Left lung (tissue), 4 donors: ENCODE measurements at regions not wholly inside any gene's neighbourhood (a gene's known extent, or its start where the extent isn't known, plus 50 kb on each side); places are given as distances from the start of the nearest gene placed in this dataset.

Experiments used
- ATAC-seq: fragments of 200-7000 bp; cut with Tn5 transposase; one replicate; pipeline ENCODE4 v1.9.1; 2020; ENCODE audit warnings: moderate library complexity
- DNase-seq, 4 donors: peaks; one replicate each; pipeline ENCODE4 v3.0.0-alpha.2; 2013 to 2020
- H3K27ac ChIP-seq, 2 donors: fragments of 200-600 bp; sonication (generic) in 1 of 2; one replicate each; pipeline versions ENCODE4 v1.5.0 to v1.8.0; 2020 to 2021
- H3K27me3 ChIP-seq, 2 donors: fragments of 200-600 bp; sonication (generic) in 1 of 2; one replicate each; pipeline versions ENCODE4 v1.5.0 to v1.8.0; 2020 to 2021
- H3K36me3 ChIP-seq, 2 donors: fragments of 200-600 bp; sonication (generic) in 1 of 2; one replicate each; pipeline versions ENCODE4 v1.5.0 to v1.8.0; 2020 to 2021
- H3K4me1 ChIP-seq, 2 donors: fragments of 200-600 bp; one replicate each; pipeline ENCODE4 v1.8.0; 2021
- H3K4me3 ChIP-seq, 2 donors: fragments of 200-600 bp; sonication (generic) in 1 of 2; one replicate each; pipeline versions ENCODE4 v1.5.0 to v1.8.0; 2020 to 2021; ENCODE audit warnings: mild to moderate bottlenecking in 1 of 2
- H3K9me3 ChIP-seq, 2 donors: fragments of 200-600 bp; sonication (generic) in 1 of 2; one replicate each; pipeline versions ENCODE4 v1.5.0 to v1.8.0; 2020 to 2021
- intact Hi-C, 2 donors: fragments of 100-400 bp; cut with DNase I; formaldehyde crosslinking; loops; one replicate each; pipeline versions ENCODE4 v1.11.2 to v1.14.2; 2022
- TF ChIP-seq, protein P1 (sequence below), 2 donors: fragments of 200-600 bp; sonication (generic) in 1 of 2; IDR thresholded peaks; one replicate each; pipeline versions ENCODE4 v1.5.0 to v1.8.0; 2021; ENCODE audit warnings: antibody characterized with exemption in 2 of 2
- donor health status: DM: no; HTN: yes; CAD: no.
- donor health status: DM: no; HTN: no; CAD: no.

DNA sequence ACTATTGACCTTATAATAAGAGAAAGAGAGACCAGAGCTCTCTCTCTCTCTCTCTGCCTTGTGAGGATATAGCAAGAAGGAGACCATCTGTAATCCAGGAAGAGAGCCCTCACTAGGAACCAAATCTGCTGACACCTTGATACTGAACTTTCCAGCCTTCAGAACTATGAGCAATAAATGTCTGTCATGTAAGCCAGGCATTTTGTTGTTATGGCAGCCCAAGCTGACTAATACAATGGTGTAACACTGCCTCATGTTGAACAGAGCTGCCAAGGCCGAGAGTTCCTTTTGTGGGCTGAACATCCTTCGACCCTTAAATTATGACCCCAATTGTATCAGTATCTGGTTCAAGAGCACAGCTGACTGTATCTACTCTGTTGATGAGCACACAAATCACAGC lies 108.0 kb downstream of the LRRC30 start:
- DNase-seq (no peak), ATAC-seq (no peak)
- Histone ChIP-seq H3K4me3 (no peak overlapping the region), H3K27ac (no peak overlapping the region), H3K4me1 (no peaks in the 10 kb centered on the region), H3K36me3 (no peaks in the 10 kb centered on the region), H3K27me3 (no peaks in the 10 kb centered on the region), H3K9me3 (no peaks in the 10 kb centered on the region)
- intact Hi-C loops: no loop called here
- TF ChIP-seq, protein P1, sequence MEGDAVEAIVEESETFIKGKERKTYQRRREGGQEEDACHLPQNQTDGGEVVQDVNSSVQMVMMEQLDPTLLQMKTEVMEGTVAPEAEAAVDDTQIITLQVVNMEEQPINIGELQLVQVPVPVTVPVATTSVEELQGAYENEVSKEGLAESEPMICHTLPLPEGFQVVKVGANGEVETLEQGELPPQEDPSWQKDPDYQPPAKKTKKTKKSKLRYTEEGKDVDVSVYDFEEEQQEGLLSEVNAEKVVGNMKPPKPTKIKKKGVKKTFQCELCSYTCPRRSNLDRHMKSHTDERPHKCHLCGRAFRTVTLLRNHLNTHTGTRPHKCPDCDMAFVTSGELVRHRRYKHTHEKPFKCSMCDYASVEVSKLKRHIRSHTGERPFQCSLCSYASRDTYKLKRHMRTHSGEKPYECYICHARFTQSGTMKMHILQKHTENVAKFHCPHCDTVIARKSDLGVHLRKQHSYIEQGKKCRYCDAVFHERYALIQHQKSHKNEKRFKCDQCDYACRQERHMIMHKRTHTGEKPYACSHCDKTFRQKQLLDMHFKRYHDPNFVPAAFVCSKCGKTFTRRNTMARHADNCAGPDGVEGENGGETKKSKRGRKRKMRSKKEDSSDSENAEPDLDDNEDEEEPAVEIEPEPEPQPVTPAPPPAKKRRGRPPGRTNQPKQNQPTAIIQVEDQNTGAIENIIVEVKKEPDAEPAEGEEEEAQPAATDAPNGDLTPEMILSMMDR (IDR thresholded peaks at IDR 0.05): no peak

DNA sequence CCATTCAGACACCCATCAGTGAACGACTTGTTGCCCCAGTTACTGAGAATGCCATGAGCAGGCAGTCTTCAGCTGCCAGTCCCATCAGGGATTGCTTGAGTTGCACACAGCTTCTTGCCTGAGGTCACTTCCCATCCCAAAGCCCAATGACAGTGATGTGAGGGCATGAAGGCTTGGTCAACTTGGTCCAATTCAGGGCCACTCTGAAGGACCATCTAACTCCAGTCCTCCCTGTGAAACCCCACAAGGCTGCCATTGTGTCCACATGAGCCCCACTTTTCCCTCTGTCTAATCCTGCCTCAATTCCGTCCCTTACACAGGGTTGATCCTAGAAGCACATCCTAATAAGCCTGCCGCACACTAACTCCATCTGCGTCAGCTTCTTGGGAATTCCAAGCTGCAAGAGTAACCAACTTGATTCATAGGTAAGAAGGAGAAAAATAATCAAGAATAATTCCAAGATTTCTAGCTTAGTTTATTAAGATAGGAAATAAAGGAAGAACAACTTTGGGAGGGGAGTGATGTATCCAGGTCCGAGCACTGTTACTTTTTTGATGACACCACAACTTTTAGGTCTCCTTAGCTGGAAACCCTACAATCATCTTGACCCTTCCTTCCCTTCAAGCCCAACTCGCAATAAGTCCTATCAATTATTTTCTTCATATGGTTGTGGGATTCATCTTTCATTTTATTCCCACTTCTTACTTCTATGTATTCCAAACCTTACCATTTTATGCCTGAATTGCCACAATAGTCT lies 110.9 kb downstream of the LRRC30 start:
- H3K9me3 ChIP-seq: no peaks in the 10 kb centered on the region
- no peaks in the 10 kb centered on the region for H3K36me3 ChIP-seq
- ATAC-seq (no peak), DNase-seq (no peak)
- no peak overlapping the region for H3K4me3 ChIP-seq
- H3K27ac ChIP-seq: no peak overlapping the region
- no peaks in the 10 kb centered on the region for H3K27me3 ChIP-seq
- TF ChIP-seq, protein P1 (IDR thresholded peaks at IDR 0.05): no peak
- intact Hi-C loops: no loop called here
- no peaks in the 10 kb centered on the region for H3K4me1 ChIP-seq

DNA sequence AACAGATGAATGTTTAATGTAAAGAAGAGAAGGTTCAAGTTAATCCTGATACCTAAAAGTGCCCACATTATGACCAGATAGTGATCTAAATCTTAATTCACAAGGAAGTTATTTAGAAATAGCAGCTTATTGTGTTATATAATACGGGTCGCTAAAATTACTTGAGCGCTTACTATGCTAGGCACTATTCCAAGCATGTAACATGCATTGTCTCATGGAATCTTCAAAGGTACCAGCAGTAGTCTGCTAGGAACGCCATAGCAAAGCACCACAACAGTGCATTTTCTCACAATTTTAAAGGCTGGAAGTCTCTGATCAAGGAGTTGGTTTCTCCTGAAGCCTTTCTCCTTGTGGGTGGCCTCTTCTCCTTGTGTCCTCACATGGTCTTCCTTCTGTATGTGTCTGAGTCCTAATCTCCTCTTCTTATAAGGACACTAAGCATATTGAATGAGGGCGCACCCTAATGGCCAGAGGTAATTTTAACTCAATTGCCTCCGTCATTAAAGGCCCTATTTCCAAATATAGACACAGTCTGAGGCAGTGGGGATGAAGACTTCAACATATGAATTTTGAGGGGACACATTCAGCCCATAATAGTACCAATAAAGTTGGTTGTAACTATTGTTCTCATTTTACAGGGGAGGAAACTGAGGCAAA lies 118.4 kb downstream of the LRRC30 start:
- TF ChIP-seq, protein P1 (IDR thresholded peaks at IDR 0.05): no peak
- intact Hi-C loops: no loop called here
- Histone ChIP-seq H3K27me3 (no peaks in the 10 kb centered on the region), H3K4me1 (no peaks in the 10 kb centered on the region), H3K9me3 (no peaks in the 10 kb centered on the region), H3K27ac (no peak overlapping the region), H3K4me3 (no peak overlapping the region), H3K36me3 (no peaks in the 10 kb centered on the region)
- no peak for DNase-seq
- no peak for ATAC-seq

DNA sequence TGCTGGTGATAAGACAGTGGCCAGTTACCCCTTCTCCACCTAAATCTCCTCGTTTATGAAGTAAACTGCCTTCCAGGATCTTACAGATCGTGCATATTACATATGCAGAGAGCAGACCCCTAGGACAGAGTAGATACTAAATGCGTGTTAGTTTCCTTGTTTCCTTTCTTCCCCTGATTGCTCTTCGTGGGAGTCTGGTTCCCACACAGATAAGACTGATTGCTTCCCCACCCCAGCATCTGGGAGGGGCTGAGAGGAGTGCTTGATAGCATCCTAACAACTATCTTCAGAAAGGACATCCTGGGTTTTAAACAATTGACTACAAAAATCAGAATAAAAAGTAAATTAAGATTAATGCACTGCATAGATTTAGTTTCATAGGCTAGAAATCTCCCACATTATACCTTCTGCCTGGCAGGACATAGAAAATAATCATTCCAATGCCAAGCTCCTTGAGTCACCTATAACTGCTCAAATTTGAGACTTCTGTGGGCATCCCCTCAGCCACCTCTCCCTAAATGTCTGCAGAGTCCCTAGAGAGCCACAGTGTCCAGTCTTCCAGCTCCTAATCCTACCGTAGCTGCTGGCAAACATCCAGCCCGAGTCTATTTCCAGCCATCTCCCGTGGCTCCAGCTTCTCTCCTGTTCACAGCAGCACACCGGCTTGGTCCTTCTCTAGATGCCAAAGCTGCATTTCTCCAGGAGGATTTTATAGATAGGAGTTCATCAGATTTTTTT lies 128.3 kb downstream of the LRRC30 start:
- H3K4me3 ChIP-seq: no peak overlapping the region
- DNase-seq (no peak), ATAC-seq (no peak)
- intact Hi-C loops: no loop called here
- H3K27ac ChIP-seq: no peak overlapping the region
- no peaks in the 10 kb centered on the region for H3K9me3 ChIP-seq
- no peaks in the 10 kb centered on the region for H3K27me3 ChIP-seq
- TF ChIP-seq, protein P1 (IDR thresholded peaks at IDR 0.05): no peak
- H3K36me3 ChIP-seq: no peaks in the 10 kb centered on the region
- H3K4me1 ChIP-seq: no peaks in the 10 kb centered on the region

DNA sequence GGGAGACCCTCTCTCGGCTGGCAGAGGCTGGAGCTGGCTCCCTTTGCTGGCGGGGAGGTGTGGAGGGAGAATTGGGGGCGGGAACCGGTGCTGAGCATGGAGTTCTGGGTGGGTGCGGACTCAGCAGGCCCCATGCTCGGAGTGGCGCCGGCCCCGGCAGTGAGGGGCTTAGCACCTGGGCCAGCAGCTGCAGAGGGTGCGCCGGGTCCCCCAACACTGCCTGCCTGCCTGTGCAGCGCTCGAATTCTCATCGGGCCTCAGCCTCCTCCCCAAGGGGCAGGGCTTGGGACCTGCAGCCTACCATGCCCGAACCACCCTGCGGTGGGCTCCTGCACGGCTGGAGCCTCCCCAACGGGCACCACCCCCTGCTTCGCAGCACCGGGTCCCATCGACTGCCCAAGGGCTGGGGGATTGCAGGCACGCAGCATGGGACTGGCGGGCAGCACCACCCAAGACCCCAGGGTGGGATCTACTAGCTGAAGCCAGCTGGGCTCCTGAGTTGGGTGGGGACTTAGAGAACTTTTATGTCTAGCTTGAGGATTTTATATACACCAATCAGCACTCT lies 129.8 kb downstream of the LRRC30 start:
- H3K4me1 ChIP-seq: no peaks in the 10 kb centered on the region
- intact Hi-C loops: no loop called here
- no peak overlapping the region for H3K27ac ChIP-seq
- no peaks in the 10 kb centered on the region for H3K27me3 ChIP-seq
- DNase-seq (no peak), ATAC-seq (no peak)
- no peaks in the 10 kb centered on the region for H3K9me3 ChIP-seq
- TF ChIP-seq, protein P1 (IDR thresholded peaks at IDR 0.05): no peak
- no peak overlapping the region for H3K4me3 ChIP-seq
- no peaks in the 10 kb centered on the region for H3K36me3 ChIP-seq
